A549 (cell line): ENCODE measurements at regions not wholly inside any gene's neighbourhood (a gene's known extent, or its start where the extent isn't known, plus 50 kb on each side); places are given as distances from the start of the nearest gene placed in this dataset.
A peak's percentile ranks its signal among the peaks of the same experiment; 100 is the strongest.

Experiments used
- ATAC-seq, 2 experiments: fragments of 200-7000 bp in 1 of 2; fragments of >200 bp in 1 of 2; cut with Nextera tagmentation in 1 of 2; cut with Tn5 transposase in 1 of 2; 3 replicates each; pipeline versions ENCODE4 v1.8.0 to v1.9.1; 2018 to 2020; ENCODE audit warnings: mild to moderate bottlenecking in 1 of 2, moderate library complexity in 1 of 2
- CTCF ChIA-PET: fragments of 300-600 bp; sonication (Branson Sonifier 250); formaldehyde crosslinking; extraction: SDS; loops from one replicate; lab custom pipeline; 2021; ENCODE audit warnings: antibody characterized with exemption, inconsistent platforms; lab: Yijun Ruan, JAX
- POLR2A ChIA-PET: fragments of 350-600 bp; formaldehyde crosslinking; extraction: SDS; loops from one replicate; lab custom pipeline; 2021; ENCODE audit warnings: antibody characterized with exemption, inconsistent platforms; lab: Yijun Ruan, JAX
- DNase-seq, 2 experiments: peaks; one replicate each; pipeline versions ENCODE4 v3.0.0 to v3.0.0-alpha.2; 2011 to 2016; ENCODE audit warnings: low read depth in 1 of 2, low spot score in 1 of 2
- FAIRE-seq: peaks from 2 replicates; lab custom pipeline; 2011; peaks lifted over from hg19 to GRCh38; lab: Jason Lieb, UNC
- H3K27ac ChIP-seq, 2 experiments: fragments of >200 bp; sonication (Bioruptor Twin); formaldehyde crosslinking; 3 replicates each; pipeline ENCODE4 v1.5.1; 2016 to 2017
- H3K4me1 ChIP-seq: fragments of >200 bp; sonication (Bioruptor Twin); formaldehyde crosslinking; 3 replicates; pipeline ENCODE4 v1.6.1; 2016
- H3K4me2 ChIP-seq: fragments of >200 bp; sonication (Bioruptor Twin); formaldehyde crosslinking; 3 replicates; pipeline ENCODE4 v1.6.1; 2016
- H3K4me3 ChIP-seq: fragments of >200 bp; sonication (Bioruptor Twin); formaldehyde crosslinking; 3 replicates; pipeline ENCODE4 v1.5.1; 2016
- H3K9me3 ChIP-seq: fragments of >200 bp; sonication (Bioruptor Twin); formaldehyde crosslinking; 3 replicates; pipeline ENCODE4 v1.6.1; 2016
- CHD2 ChIP-seq: fragments of 150-350 bp; IDR thresholded peaks from 2 replicates; pipeline ENCODE4 v1.6.1; 2014; ENCODE audit warnings: low read length; ENCODE audit not compliant: partially characterized antibody
- CHD4 ChIP-seq: fragments of 200-600 bp; sonication (generic); IDR thresholded peaks from 2 replicates; pipeline ENCODE4 v1.6.1; 2016; ENCODE audit warnings: antibody characterized with exemption, mild to moderate bottlenecking, borderline replicate concordance
- EHF ChIP-seq: fragments of 250-450 bp; sonication (Bioruptor Pico); IDR thresholded peaks from 2 replicates; pipeline ENCODE4 v1.5.0; 2020; ENCODE audit warnings: mild to moderate bottlenecking
- ELK1 ChIP-seq: fragments of 150-350 bp; IDR thresholded peaks from 2 replicates; pipeline ENCODE4 v1.6.1; 2014; ENCODE audit warnings: low read depth, mild to moderate bottlenecking, low read length
- EP300 ChIP-seq, 2 experiments: fragments of >200 bp; sonication (Bioruptor Twin); formaldehyde crosslinking; IDR thresholded peaks; 2 replicates in 1 of 2; 3 replicates in 1 of 2; pipeline ENCODE4 v1.6.1; 2016 to 2017
- FOSB ChIP-seq: fragments of 250-450 bp; sonication (Bioruptor Pico); IDR thresholded peaks from 2 replicates; pipeline ENCODE4 v1.5.0; 2020; ENCODE audit warnings: mild to moderate bottlenecking, moderate library complexity
- FOXS1 ChIP-seq: fragments of 250-450 bp; sonication (Bioruptor Pico); IDR thresholded peaks from 2 replicates; pipeline ENCODE4 v1.5.0; 2020; ENCODE audit warnings: mild to moderate bottlenecking, moderate library complexity
- GATA3 ChIP-seq: IDR thresholded peaks from 2 replicates; pipeline ENCODE4 v1.6.1; 2012; ENCODE audit warnings: borderline replicate concordance
- HDAC2 ChIP-seq: fragments of 200-600 bp; sonication (generic); IDR thresholded peaks from 2 replicates; pipeline ENCODE4 v1.6.1; 2016
- HES2 ChIP-seq: fragments of >200 bp; sonication (Bioruptor Twin); formaldehyde crosslinking; IDR thresholded peaks from 2 replicates; pipeline ENCODE4 v1.6.1; 2016
- HMGXB4 ChIP-seq: fragments of 250-450 bp; sonication (Bioruptor Pico); IDR thresholded peaks from 2 replicates; pipeline ENCODE4 v1.5.0; 2021; ENCODE audit warnings: mild to moderate bottlenecking, moderate library complexity, borderline replicate concordance
- HOXB13 ChIP-seq: fragments of 250-450 bp; sonication (Bioruptor Pico); IDR thresholded peaks from 2 replicates; pipeline ENCODE4 v1.5.0; 2020; ENCODE audit warnings: low read depth, mild to moderate bottlenecking, moderate library complexity
- JUNB ChIP-seq: fragments of >200 bp; sonication (Bioruptor Twin); formaldehyde crosslinking; IDR thresholded peaks from 2 replicates; pipeline ENCODE4 v1.6.1; 2016
- NR3C1 ChIP-seq: fragments of >200 bp; sonication (Bioruptor Twin); formaldehyde crosslinking; IDR thresholded peaks from 3 replicates; pipeline ENCODE4 v1.6.1; 2017
- PBX3 ChIP-seq: IDR thresholded peaks from 2 replicates; pipeline ENCODE4 v1.6.1; 2012
- POLR2AphosphoS2 ChIP-seq: conservative IDR thresholded peaks from 2 replicates; pipeline ENCODE4 v1.6.1; 2012; ENCODE audit warnings: low read length, improper control_type of control experiment, inconsistent platforms
- SMC3 ChIP-seq: fragments of >200 bp; sonication (Bioruptor Twin); formaldehyde crosslinking; IDR thresholded peaks from 3 replicates; pipeline ENCODE4 v1.6.1; 2018; ENCODE audit warnings: inconsistent platforms
- TFCP2L1 ChIP-seq: fragments of 250-450 bp; sonication (Bioruptor Pico); IDR thresholded peaks from 2 replicates; pipeline ENCODE4 v1.5.0; 2021; ENCODE audit warnings: mild to moderate bottlenecking
- TP53 ChIP-seq: fragments of 250-450 bp; sonication (Bioruptor Pico); IDR thresholded peaks from 2 replicates; pipeline ENCODE4 v1.5.0; 2021; ENCODE audit warnings: mild to moderate bottlenecking, moderate library complexity
- USF2 ChIP-seq: fragments of 450-650 bp; IDR thresholded peaks from 2 replicates; pipeline ENCODE4 v1.6.1; 2014; ENCODE audit warnings: antibody characterized with exemption
- ZC3H11A ChIP-seq: fragments of 450-650 bp; IDR thresholded peaks from 2 replicates; pipeline ENCODE4 v1.6.1; 2014; ENCODE audit warnings: antibody characterized with exemption, mild to moderate bottlenecking
- ZFP36 ChIP-seq: fragments of 450-650 bp; IDR thresholded peaks from 2 replicates; pipeline ENCODE4 v1.6.1; 2014; ENCODE audit warnings: borderline replicate concordance; ENCODE audit not compliant: partially characterized antibody
- ZNF302 ChIP-seq: fragments of 250-450 bp; sonication (Bioruptor Pico); IDR thresholded peaks from 2 replicates; pipeline ENCODE4 v1.9.0; 2021; ENCODE audit warnings: inconsistent platforms, mild to moderate bottlenecking, moderate library complexity
- ZSCAN20 ChIP-seq: fragments of 250-450 bp; sonication (Bioruptor Pico); IDR thresholded peaks from 2 replicates; pipeline ENCODE4 v1.8.0; 2022; ENCODE audit warnings: mild to moderate bottlenecking, moderate library complexity
- WGBS: methylation state at CpG from one replicate; pipeline ENCODE4 v1.1.6; 2017; ENCODE audit errors: missing lambda C conversion rate; 5-methylcytosine and 5-hydroxymethylcytosine counted together

- 85% methylated on average over 7 of the region's 7 CpGs for WGBS
- POLR2A ChIA-PET = no interaction called here
- no peak overlapping the region for H3K4me2 ChIP-seq
These were observed 428.1 kb downstream of the BCOR start for GRCh38 chrX:39669668-39670067.

GRCh38 chrX:39670281-39670680, 427.5 kb downstream of the BCOR start:
- ChIA-PET CTCF (no interaction called here), POLR2A (no interaction called here)
- Histone ChIP-seq H3K4me3 (no peak overlapping the region), H3K9me3 (no peaks in the 10 kb centered on the region), H3K27ac (no peak overlapping the region), H3K4me1 (peaks cover 15% of the 10 kb centered on the region), H3K4me2 (no peak overlapping the region)
- FAIRE-seq = no peak
- no peak for DNase-seq
- TF ChIP-seq EHF (CRISPR knock-in tag) (no peak), POLR2AphosphoS2 (no peak)
- 75% methylated on average over 5 of the region's 5 CpGs for WGBS
- ATAC-seq = no peak

More at GRCh38 chrX:39669668-39670067, 428.1 kb downstream of the BCOR start:
- no peak overlapping the region for H3K27ac ChIP-seq
- FAIRE-seq (no peak), ATAC-seq (no peak), DNase-seq (no peak)
- CTCF ChIA-PET = no interaction called here
- no peaks in the 10 kb centered on the region for H3K9me3 ChIP-seq
- H3K4me3 ChIP-seq = no peak overlapping the region
- no peak for TF ChIP-seq EP300 (IDR thresholded peaks at IDR 0.05)
- no peak for TF ChIP-seq CHD4
- no peak for TF ChIP-seq NR3C1
- no peak for TF ChIP-seq HMGXB4
- TF ChIP-seq FOXS1 = no peak
- TF ChIP-seq ELK1 = no peak
- no peak for TF ChIP-seq USF2
- TF ChIP-seq PBX3 = no peak
- TF ChIP-seq HOXB13 = no peak
- TF ChIP-seq FOSB (CRISPR knock-in tag) = no peak
- TF ChIP-seq JUNB = no peak
- no peak for TF ChIP-seq HDAC2
- TF ChIP-seq HES2 = no peak
- no peak for TF ChIP-seq ZFP36
- TF ChIP-seq CHD2 = no peak
- no peak for TF ChIP-seq ZSCAN20 (CRISPR knock-in tag)
- no peak for TF ChIP-seq TFCP2L1
- no peak for TF ChIP-seq EHF (CRISPR knock-in tag)
- peaks cover 19% of the 10 kb centered on the region for H3K4me1 ChIP-seq

- Histone ChIP-seq H3K4me2 (no peak overlapping the region), H3K4me3 (no peak overlapping the region), H3K27ac (no peak overlapping the region), H3K4me1 (no peaks in the 10 kb centered on the region), H3K9me3 (no peaks in the 10 kb centered on the region)
- TF ChIP-seq HDAC2 = no peak
- no peak for TF ChIP-seq HOXB13
- TF ChIP-seq POLR2AphosphoS2 = no peak
- no peak for TF ChIP-seq TFCP2L1
- TF ChIP-seq TP53 = no peak
- TF ChIP-seq EHF (CRISPR knock-in tag) = no peak
- no peak for TF ChIP-seq SMC3
- no peak for TF ChIP-seq ZC3H11A
- TF ChIP-seq JUNB = no peak
- TF ChIP-seq NR3C1 = no peak
- TF ChIP-seq HMGXB4 = no peak
- no peak for TF ChIP-seq ZNF302 (CRISPR knock-in tag)
- TF ChIP-seq GATA3 = no peak
- TF ChIP-seq CHD2 = no peak
- no peak for ATAC-seq
- ChIA-PET CTCF (no interaction called here), POLR2A (no interaction called here)
- WGBS = 74% methylated on average over 2 of the region's 2 CpGs
- peak; percentile 73 for FAIRE-seq
- no peak for DNase-seq
These were observed 425.4 kb downstream of the BCOR start for GRCh38 chrX:39672405-39672804.
